ENCODE measurements at regions not wholly inside any gene's neighbourhood (a gene's known extent, or its start where the extent isn't known, plus 50 kb on each side); places are given as distances from the start of the nearest gene placed in this dataset.

DNA sequence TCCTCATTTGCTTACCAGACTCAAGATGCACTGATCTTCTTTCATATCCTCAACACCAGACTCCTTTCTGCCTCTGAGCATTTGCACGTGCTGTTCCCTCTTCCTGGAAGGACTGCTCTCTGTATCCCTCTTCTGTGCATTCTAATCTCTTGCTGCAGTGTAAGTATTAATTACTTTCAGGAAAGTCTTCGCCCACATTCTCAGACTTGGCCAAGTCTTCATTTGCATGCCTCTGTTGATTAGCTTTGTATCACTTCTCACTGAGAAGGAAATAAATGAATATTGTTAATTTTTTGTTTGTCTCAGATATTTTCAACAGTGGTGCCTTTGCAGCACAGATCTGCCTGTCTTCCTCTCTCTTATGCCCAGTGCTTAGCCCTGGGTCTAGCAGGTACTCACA lies 50.3 kb upstream of the RAB3GAP2 start:
- no peak for FAIRE-seq
- DNase-seq (ENCODE audit: insufficient read length, low spot score), result no peak

Data from HTR-8/SVneo (cell line).